OCI-LY7 (cell line): ENCODE measurements at regions not wholly inside any gene's neighbourhood (a gene's known extent, or its start where the extent isn't known, plus 50 kb on each side); places are given as distances from the start of the nearest gene placed in this dataset.

Source experiments
- BruUV-seq: library from RNA; stranded (reverse); fragments of 400-500 nt; replicated peaks from 2 replicates; lab custom pipeline; 2021; lab: Mats Ljungman, UMichigan
- CTCF ChIA-PET: fragments of 300-600 bp; sonication (Branson Sonifier 250); formaldehyde crosslinking; loops from one replicate; lab custom pipeline; 2022; ENCODE audit warnings: antibody characterized with exemption; ENCODE audit not compliant: unreplicated experiment; lab: Charles Lee
- POLR2A ChIA-PET: fragments of 300-600 bp; sonication (Branson Sonifier 250); formaldehyde crosslinking; loops from one replicate; lab custom pipeline; 2022; ENCODE audit warnings: antibody characterized with exemption; lab: Charles Lee
- DNase-seq: peaks from one replicate; pipeline ENCODE4 v3.0.0-alpha.2; 2015; ENCODE audit warnings: low spot score
- H2AFZ ChIP-seq: fragments of 200-600 bp; sonication (generic), shearing (Covaris generic); 2 replicates; pipeline ENCODE4 v1.6.1; 2014; ENCODE audit warnings: mild to moderate bottlenecking, antibody characterized with exemption, low read length, moderate library complexity
- H3K27ac ChIP-seq: fragments of 200-600 bp; sonication (generic); 2 replicates; pipeline ENCODE4 v1.5.1; 2014; ENCODE audit warnings: mixed run types, low read depth, mild to moderate bottlenecking, moderate library complexity, low read length, inconsistent platforms; ENCODE audit not compliant: poor library complexity, severe bottlenecking
- H3K36me3 ChIP-seq: fragments of 200-600 bp; sonication (generic); 2 replicates; pipeline ENCODE4 v1.6.1; 2014; ENCODE audit warnings: mild to moderate bottlenecking, antibody characterized with exemption, low read length, moderate library complexity, mixed read lengths; ENCODE audit not compliant: insufficient read depth
- H3K4me1 ChIP-seq: fragments of 200-600 bp; sonication (generic); 2 replicates; pipeline ENCODE4 v1.5.1; 2014; ENCODE audit warnings: mild to moderate bottlenecking, low read length; ENCODE audit not compliant: insufficient read depth, poor library complexity, severe bottlenecking
- H3K4me2 ChIP-seq: fragments of 200-600 bp; sonication (generic); 2 replicates; pipeline ENCODE4 v1.6.1; 2014; ENCODE audit warnings: mild to moderate bottlenecking, low read length
- H3K4me3 ChIP-seq: fragments of 200-600 bp; sonication (generic); 2 replicates; pipeline ENCODE4 v1.5.1; 2014; ENCODE audit warnings: mild to moderate bottlenecking, low read depth, low read length; ENCODE audit not compliant: poor library complexity, severe bottlenecking
- H3K79me2 ChIP-seq: fragments of 200-600 bp; sonication (generic); 2 replicates; pipeline ENCODE4 v1.6.1; 2016; ENCODE audit warnings: low read depth, mild to moderate bottlenecking, low read length, moderate library complexity, mixed read lengths; ENCODE audit not compliant: insufficient read depth
- H3K9me2 ChIP-seq: fragments of 200-600 bp; sonication (generic); 2 replicates; pipeline ENCODE4 v1.6.1; 2016; ENCODE audit warnings: mild to moderate bottlenecking, low read length, mixed read lengths; ENCODE audit not compliant: insufficient read depth
- H3K9me3 ChIP-seq: fragments of 200-600 bp; sonication (generic); 2 replicates; pipeline ENCODE4 v1.6.1; 2014; ENCODE audit warnings: mild to moderate bottlenecking, mixed run types, low read length, mixed read lengths
- H4K20me1 ChIP-seq: fragments of 200-600 bp; sonication (generic); 2 replicates; pipeline ENCODE4 v1.6.1; 2014; ENCODE audit warnings: mild to moderate bottlenecking, antibody characterized with exemption, low read length, moderate library complexity, mixed read lengths; ENCODE audit not compliant: insufficient read depth
- EZH2phosphoT487 ChIP-seq: fragments of 200-600 bp; sonication (generic); IDR thresholded peaks from 2 replicates; pipeline ENCODE4 v1.6.1; 2018; ENCODE audit warnings: low read depth, borderline replicate concordance, mild to moderate bottlenecking, mixed run types, antibody characterized with exemption, low read length, moderate library complexity, mixed read lengths
- intact Hi-C: fragments of 100-400 bp; cut with micrococcal nuclease; formaldehyde crosslinking; loops from one replicate; pipeline ENCODE4 v1.10.0; 2022; ENCODE audit not compliant: unreplicated experiment
- TF ChIP-seq, protein P1 (sequence below): fragments of 200-600 bp; sonication (generic); conservative IDR thresholded peaks from 2 replicates; pipeline ENCODE4 v1.5.1; 2014; ENCODE audit warnings: mild to moderate bottlenecking, antibody characterized with exemption, low read length, moderate library complexity, mixed read lengths

GRCh38 chr6:133047706-133048105 lies 193.5 kb upstream of the EYA4 start:
- ChIA-PET CTCF (no interaction called here), POLR2A (interaction anchor here (0.6 kb wide), 1 partner anchor 12 kb away, joined by 3 read pairs; no protein-coding TSS in a partner anchor)
- H2AFZ ChIP-seq: no peak overlapping the region
- no peak overlapping the region for H3K27ac ChIP-seq
- H3K79me2 ChIP-seq: no peaks in the 10 kb centered on the region
- BruUV-seq: no TSS peak
- no peak overlapping the region for H3K4me2 ChIP-seq
- no peak overlapping the region for H3K4me3 ChIP-seq
- TF ChIP-seq, protein P1, sequence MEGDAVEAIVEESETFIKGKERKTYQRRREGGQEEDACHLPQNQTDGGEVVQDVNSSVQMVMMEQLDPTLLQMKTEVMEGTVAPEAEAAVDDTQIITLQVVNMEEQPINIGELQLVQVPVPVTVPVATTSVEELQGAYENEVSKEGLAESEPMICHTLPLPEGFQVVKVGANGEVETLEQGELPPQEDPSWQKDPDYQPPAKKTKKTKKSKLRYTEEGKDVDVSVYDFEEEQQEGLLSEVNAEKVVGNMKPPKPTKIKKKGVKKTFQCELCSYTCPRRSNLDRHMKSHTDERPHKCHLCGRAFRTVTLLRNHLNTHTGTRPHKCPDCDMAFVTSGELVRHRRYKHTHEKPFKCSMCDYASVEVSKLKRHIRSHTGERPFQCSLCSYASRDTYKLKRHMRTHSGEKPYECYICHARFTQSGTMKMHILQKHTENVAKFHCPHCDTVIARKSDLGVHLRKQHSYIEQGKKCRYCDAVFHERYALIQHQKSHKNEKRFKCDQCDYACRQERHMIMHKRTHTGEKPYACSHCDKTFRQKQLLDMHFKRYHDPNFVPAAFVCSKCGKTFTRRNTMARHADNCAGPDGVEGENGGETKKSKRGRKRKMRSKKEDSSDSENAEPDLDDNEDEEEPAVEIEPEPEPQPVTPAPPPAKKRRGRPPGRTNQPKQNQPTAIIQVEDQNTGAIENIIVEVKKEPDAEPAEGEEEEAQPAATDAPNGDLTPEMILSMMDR: no peak
- TF ChIP-seq EZH2phosphoT487: no peak
- intact Hi-C loops: no loop called here
- no peaks in the 10 kb centered on the region for H3K4me1 ChIP-seq
- no peak for DNase-seq
- no peaks in the 10 kb centered on the region for H3K9me3 ChIP-seq
- H4K20me1 ChIP-seq: no peaks in the 10 kb centered on the region
- no peaks in the 10 kb centered on the region for H3K9me2 ChIP-seq
- H3K36me3 ChIP-seq: no peaks in the 10 kb centered on the region

- intact Hi-C loops: no loop called here
- POLR2A ChIA-PET: interaction anchor here (0.5 kb wide), 1 partner anchor 48 kb away, joined by 7 read pairs; no protein-coding TSS in a partner anchor
- CTCF ChIA-PET: no interaction called here
Measured at GRCh38 chr6:133051240-133051639, 189.9 kb upstream of the EYA4 start.

GRCh38 chr6:133052465-133052864 lies 188.7 kb upstream of the EYA4 start:
- no peaks in the 10 kb centered on the region for H3K4me1 ChIP-seq
- H3K27ac ChIP-seq: no peak overlapping the region
- DNase-seq: no peak
- TF ChIP-seq, protein P1: no peak
- H2AFZ ChIP-seq: no peak overlapping the region
- H3K4me2 ChIP-seq: no peak overlapping the region
- no peaks in the 10 kb centered on the region for H3K9me3 ChIP-seq
- BruUV-seq: no TSS peak
- no peaks in the 10 kb centered on the region for H3K9me2 ChIP-seq
- no peaks in the 10 kb centered on the region for H3K36me3 ChIP-seq
- intact Hi-C loops: no loop called here
- H3K4me3 ChIP-seq: no peak overlapping the region
- CTCF ChIA-PET: no interaction called here
- POLR2A ChIA-PET: no interaction called here
- H3K79me2 ChIP-seq: no peaks in the 10 kb centered on the region
- no peaks in the 10 kb centered on the region for H4K20me1 ChIP-seq

More at GRCh38 chr6:133051240-133051639, 189.9 kb upstream of the EYA4 start:
- DNase-seq: no peak
- Histone ChIP-seq H3K4me3 (no peak overlapping the region), H4K20me1 (no peaks in the 10 kb centered on the region), H2AFZ (no peak overlapping the region), H3K4me1 (no peaks in the 10 kb centered on the region), H3K36me3 (no peaks in the 10 kb centered on the region), H3K9me3 (no peaks in the 10 kb centered on the region), H3K4me2 (no peak overlapping the region), H3K9me2 (no peaks in the 10 kb centered on the region), H3K27ac (no peak overlapping the region), H3K79me2 (no peaks in the 10 kb centered on the region)
- TF ChIP-seq, protein P1: no peak
- TF ChIP-seq EZH2phosphoT487: no peak
- no TSS peak for BruUV-seq
